HG02623 (cell line): ENCODE measurements at regions not wholly inside any gene's neighbourhood (a gene's known extent, or its start where the extent isn't known, plus 50 kb on each side); places are given as distances from the start of the nearest gene placed in this dataset.

Experiments
- ATAC-seq: cut with Tn5 transposase; IDR thresholded peaks from one replicate; pipeline ENCODE4 v1.9.1; 2021; ENCODE audit warnings: moderate library complexity; ENCODE audit not compliant: unreplicated experiment

- no peak for ATAC-seq
Measured at GRCh38 chr15:99507504-99508310, 58.1 kb upstream of the MEF2A start.

- no peak for ATAC-seq
Measured at GRCh38 chr15:99508311-99508645, 57.5 kb upstream of the MEF2A start.

- no peak for ATAC-seq
Measured at GRCh38 chr15:99508852-99509251, 56.9 kb upstream of the MEF2A start.

- ATAC-seq: no peak
Measured at GRCh38 chr15:99509686-99510461, 55.9 kb upstream of the MEF2A start.

- no peak for ATAC-seq
Measured at GRCh38 chr15:99511531-99511865, 54.3 kb upstream of the MEF2A start.

- ATAC-seq: peak; percentile 59
Measured at GRCh38 chr15:99511866-99512661, 53.7 kb upstream of the MEF2A start.

GRCh38 chr15:99514306-99514705, 51.5 kb upstream of the MEF2A start:
- ATAC-seq: no peak
